NCI-H2196 treated with DMSO at 0.1 percent for 48 hours (cell line): ENCODE measurements at regions not wholly inside any gene's neighbourhood (a gene's known extent, or its start where the extent isn't known, plus 50 kb on each side); places are given as distances from the start of the nearest gene placed in this dataset.
"Not testable (repeated sequence)": the region's sequence is repeated elsewhere in the genome, so short reads cannot be mapped to it uniquely, and the experiment has no call there.

Source experiments
- DNase-seq: peaks from one replicate; lab custom pipeline; 2025; ENCODE audit not compliant: unreplicated experiment; lab: John Stamatoyannopoulos, UW

DNA sequence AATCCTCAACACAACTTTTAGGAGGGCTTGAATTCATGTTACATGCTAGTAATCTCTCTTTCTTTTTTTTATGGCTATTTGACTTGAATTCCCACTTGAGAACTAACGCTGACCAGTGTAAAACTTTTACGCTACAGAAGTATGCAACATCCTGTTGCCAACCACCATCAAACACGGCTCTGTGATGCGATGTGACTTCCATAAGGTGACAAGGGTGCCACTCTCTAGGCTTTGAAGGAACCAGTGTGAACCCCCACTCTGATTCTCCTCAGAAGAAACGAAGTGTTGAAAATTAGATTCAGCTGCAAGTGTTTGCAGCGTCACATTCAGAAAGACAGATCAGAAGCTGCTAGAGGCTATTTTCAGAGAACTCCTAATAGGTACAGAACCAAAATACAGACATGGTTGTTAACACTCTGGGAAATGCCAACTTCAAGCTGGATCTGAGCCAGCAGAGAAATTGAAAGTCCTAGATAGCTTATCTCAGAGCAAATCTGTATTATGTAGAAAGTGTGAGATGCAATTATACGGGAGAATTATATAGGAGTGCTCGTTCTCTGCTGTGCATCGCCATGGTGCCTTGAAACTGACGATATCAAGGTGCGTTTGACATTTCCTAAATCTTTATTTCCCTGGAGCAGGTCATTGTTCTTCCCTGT is 271.2 kb downstream of the LPIN1 start:
- no peak for DNase-seq

DNA sequence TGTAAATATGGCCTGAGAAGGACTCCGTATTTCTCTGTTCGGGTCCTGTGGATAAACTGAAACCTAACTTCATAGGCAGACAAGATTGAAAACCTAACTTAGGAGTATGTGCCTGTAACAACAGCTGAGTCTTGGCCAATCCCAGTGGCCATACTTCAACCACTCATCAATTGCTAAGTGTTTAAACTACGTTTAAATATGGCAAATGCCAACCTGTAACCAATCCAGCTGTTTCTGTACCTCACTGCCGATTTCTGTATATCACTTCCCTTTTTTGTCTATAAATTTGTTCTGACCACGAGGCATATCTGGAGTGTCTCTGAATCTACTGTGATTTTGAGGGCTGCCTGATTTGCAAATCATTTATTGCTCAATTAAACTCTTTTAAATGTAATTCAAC is 272.3 kb downstream of the LPIN1 start:
- DNase-seq = not testable (repeated sequence)

DNA sequence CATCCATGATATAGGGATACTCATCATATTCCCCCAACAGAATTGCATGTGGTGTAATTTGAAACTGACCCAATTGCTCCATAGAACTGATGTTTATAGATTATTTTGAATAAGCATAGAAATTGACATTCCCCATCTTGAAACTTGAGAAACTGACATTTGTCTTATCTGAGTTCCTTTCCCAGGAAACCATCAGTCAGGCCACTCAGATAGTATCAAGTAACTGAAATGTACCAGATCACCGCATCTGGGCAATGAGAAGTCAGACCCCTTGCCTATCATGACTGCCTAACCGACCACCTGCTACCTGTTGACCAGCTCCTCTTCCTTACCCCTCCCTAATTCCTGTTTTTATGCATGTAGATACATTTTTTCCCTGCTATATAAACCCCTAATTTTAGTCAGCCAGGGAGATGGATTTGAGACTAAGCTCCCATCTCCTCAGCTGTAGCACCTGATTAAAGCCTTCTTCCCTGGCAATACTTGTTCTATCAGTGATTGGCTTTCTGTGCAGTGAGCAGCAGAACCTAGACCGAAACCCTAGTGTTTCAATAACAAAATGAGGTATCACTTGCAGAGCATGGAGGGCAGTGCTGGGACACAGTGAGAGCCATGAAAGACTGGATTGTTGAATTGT is 274.5 kb downstream of the LPIN1 start:
- DNase-seq = no peak

GRCh38 chr2:12024197-12024907 is 277.9 kb downstream of the LPIN1 start:
- not testable (repeated sequence) for DNase-seq

DNA sequence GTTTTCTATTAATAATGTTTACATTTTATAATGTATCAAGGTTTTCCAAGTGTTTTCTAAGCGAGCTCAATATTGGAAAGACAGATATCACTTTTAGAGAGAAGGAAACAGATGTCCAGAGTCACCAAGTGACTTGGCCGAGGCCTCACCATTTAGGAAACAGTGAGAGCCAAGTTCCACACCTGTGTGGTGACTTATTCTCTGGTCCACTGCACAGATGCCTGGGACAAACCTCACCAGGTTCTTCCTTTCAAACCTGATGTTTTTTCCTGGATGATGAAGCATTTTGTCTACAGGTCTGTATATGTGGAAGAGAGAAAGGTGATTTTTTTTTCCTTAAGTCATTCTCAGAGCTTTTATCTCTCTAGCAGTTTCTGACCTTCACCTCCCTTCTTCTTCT is 280.7 kb downstream of the LPIN1 start:
- no peak for DNase-seq

GRCh38 chr2:12031866-12032265 is 285.4 kb downstream of the LPIN1 start:
- no peak for DNase-seq

DNA sequence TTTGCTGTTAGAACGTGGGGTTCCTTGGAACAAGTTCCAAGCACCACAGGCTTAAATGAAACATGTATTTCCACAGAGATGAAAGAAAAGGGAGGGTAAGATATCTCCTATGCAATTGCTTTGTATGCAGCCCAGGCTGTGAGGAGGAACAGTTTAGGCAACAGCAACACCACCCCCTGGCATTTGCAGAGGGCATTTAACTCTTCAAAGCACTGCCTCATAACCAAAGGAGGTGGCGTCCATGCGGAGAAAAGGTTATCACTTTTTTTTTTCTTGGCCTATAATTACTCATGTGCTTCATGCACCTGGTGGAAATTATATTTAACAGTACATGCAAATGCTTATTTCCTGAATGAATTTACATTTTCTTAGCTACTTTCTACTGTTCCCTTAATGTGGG is 286.0 kb downstream of the LPIN1 start:
- no peak for DNase-seq

DNA sequence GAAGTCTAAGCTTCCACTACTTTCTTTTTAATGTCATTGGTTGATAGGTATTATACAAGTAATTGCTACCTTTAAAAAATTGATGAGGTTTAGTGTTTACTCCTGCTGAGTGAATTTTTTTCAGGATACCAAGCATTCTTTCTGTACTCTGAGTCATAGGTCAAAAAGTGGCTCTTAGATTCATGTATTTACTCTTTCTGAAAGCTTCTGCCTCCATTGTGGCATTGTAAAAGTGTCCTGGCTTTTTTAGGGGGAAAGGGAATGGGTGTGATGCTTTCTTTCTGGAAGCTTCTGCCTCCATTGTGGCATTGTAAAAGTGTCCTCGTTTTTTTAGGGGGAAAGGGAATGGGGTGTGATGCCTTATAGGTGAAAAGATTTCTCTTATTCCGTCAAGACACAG is 286.5 kb downstream of the LPIN1 start:
- no peak for DNase-seq

DNA sequence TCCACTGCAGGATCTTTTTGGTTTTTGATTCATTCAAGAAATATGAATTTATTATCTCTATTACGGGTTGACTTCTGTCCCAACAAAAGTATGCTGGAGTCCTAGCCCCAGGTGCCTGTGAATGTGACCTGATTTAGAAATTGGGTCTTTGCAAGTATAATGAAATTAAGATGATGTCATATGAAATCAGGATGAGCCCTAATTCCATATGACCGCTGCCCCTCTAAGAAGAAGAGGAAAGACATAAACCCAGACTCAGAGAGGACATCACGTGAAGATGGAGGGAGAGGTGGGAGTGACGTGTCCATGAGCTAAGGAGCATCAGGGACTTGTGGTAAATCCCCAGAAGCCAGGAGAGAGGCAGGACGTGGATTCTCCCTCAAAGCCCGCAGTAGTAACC is 287.1 kb downstream of the LPIN1 start:
- no peak for DNase-seq

DNA sequence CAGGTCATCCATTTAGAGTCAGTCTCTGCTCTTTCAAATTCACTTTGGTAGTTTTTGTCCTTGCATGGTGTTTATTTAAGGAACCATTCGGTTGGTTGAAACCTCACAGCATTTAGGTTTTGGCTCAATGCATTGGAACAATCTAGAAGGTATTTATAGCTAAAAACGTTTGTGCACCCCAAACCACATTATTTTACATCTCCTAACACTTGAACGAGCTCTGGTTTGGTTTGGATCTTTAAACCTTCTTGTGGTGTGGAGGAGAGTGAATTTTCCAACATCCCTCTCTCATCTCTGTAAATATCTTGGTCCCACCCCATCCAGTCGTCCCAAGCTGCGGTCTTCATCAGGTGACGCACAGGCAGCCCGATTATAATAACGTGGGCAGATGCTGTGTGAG is 287.9 kb downstream of the LPIN1 start:
- DNase-seq = no peak

GRCh38 chr2:12035029-12035720 is 288.7 kb downstream of the LPIN1 start:
- no peak for DNase-seq

GRCh38 chr2:12035956-12036639 is 289.7 kb downstream of the LPIN1 start:
- DNase-seq = no peak

GRCh38 chr2:12036640-12036983 is 290.2 kb downstream of the LPIN1 start:
- DNase-seq = no peak

DNA sequence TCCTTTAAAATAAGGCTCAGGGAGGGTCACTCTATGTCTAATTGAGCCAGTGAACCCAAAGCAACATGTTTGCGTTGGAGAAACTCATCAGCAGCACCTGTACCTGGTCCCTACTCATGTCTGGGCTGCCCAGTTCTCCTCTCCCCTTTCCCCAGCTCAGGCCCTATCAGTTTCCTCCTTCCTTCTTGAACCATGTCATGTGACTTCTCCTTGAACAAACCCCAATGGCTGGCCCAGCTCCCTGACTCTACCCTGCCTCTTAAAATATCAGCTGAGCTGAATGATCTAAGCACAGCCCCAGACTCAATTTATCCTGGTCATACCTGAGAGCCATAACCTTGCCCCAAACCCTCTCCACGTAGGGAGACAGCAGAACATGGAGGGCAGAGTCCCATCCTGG is 290.9 kb downstream of the LPIN1 start:
- no peak for DNase-seq

GRCh38 chr2:12041236-12041635 is 294.8 kb downstream of the LPIN1 start:
- no peak for DNase-seq

GRCh38 chr2:12043131-12043530 is 296.7 kb downstream of the LPIN1 start:
- DNase-seq = no peak

GRCh38 chr2:12044857-12045256 is 298.4 kb downstream of the LPIN1 start:
- no peak for DNase-seq

DNA sequence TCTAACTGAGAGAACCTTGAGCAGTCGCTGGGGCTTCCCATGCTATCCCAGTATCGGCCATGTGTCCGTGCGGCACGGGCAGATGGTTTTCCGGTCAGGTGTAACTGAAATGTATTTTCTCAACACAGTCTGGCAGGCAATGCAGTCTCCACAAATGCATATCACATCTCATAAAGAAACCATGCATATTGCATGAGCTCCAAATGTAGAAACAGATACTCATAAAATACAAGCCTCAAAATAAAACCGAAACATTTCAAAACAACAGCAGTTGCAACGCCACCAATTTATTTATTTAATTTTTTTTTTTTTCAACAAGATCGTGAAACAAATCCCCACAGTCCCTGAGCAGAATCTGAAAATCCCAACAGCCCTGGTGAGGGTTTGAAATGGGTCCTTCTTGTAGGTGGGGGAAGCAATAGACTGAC is 299.4 kb downstream of the LPIN1 start:
- DNase-seq = no peak

DNA sequence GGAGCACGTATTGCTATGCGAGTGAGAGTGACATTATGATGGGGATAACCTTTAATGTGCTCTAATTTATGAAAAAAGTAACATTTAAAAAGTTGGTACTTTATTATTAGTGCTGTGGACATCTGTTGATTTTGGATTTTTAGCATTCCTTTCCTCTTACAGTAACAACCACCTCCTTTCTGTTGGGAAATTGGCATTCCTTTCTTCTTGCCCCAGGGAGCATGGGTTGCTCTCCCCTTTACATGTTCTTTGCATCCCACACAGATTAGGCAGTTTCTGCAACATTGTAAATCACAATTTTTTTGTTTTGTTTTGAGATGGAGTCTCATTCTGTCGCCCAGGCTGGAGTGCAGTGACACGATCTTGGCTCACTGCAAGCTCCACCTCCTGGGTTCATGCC is 300.2 kb downstream of the LPIN1 start:
- no peak for DNase-seq

DNA sequence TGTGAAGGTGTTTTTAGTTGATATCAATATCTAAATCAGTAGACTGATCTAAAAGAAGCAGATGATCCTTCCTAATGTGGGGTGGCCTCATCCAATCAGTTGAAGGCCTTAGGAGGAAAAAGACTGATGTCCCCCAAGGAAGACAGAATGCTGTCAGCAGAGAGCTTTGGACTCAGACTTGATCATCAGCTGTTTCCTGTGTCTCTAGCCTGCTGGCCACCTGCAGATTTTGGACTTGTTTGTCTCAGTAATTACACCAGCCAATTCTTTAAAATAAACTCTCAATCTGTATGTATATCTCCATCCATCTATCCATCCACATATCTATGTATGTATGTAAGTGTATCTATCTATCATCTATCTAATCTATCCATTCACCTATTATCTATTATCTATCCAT is 301.3 kb downstream of the LPIN1 start:
- no peak for DNase-seq

- DNase-seq = no peak
These were observed 302.1 kb downstream of the LPIN1 start for GRCh38 chr2:12048550-12048949.
